H9 (cell line): ENCODE measurements at regions not wholly inside any gene's neighbourhood (a gene's known extent, or its start where the extent isn't known, plus 50 kb on each side); places are given as distances from the start of the nearest gene placed in this dataset.

Experiments
- DNase-seq: peaks from one replicate; pipeline ENCODE4 v3.0.0-alpha.2; 2017
- H2AFZ ChIP-seq: one replicate; pipeline ENCODE4 v1.6.1; 2013; ENCODE audit warnings: mild to moderate bottlenecking, low read length, control low read depth, moderate library complexity
- H2AK5ac ChIP-seq: 2 replicates; pipeline ENCODE4 v1.6.1; 2013; ENCODE audit warnings: low read length, control low read depth, mixed read lengths; ENCODE audit not compliant: insufficient read length
- H2BK120ac ChIP-seq: one replicate; pipeline ENCODE4 v1.6.1; 2013; ENCODE audit warnings: low read depth, mild to moderate bottlenecking, low read length, control low read depth, inconsistent platforms; ENCODE audit not compliant: poor library complexity, severe bottlenecking
- H2BK12ac ChIP-seq: 2 replicates; pipeline ENCODE4 v1.6.1; 2013; ENCODE audit warnings: low read length, control low read depth, mixed read lengths, low read depth; ENCODE audit not compliant: insufficient read length
- H2BK15ac ChIP-seq: 2 replicates; pipeline ENCODE4 v1.6.1; 2013; ENCODE audit warnings: low read depth, low read length, control low read depth
- H2BK20ac ChIP-seq: one replicate; pipeline ENCODE4 v1.6.1; 2013; ENCODE audit warnings: low read depth, mild to moderate bottlenecking, low read length, control low read depth, inconsistent platforms; ENCODE audit not compliant: poor library complexity, severe bottlenecking
- H2BK5ac ChIP-seq: 2 replicates; pipeline ENCODE4 v1.6.1; 2013; ENCODE audit warnings: low read length, control low read depth, mixed read lengths; ENCODE audit not compliant: insufficient read length
- H3K14ac ChIP-seq: 2 replicates; pipeline ENCODE4 v1.6.1; 2013; ENCODE audit warnings: low read length, control low read depth; ENCODE audit not compliant: insufficient read depth
- H3K18ac ChIP-seq: 2 replicates; pipeline ENCODE4 v1.6.1; 2013; ENCODE audit warnings: low read depth, mild to moderate bottlenecking, mixed read lengths, low read length, control low read depth; ENCODE audit not compliant: insufficient read length
- H3K23ac ChIP-seq: 2 replicates; pipeline ENCODE4 v1.6.1; 2013; ENCODE audit warnings: low read length, control low read depth, mixed read lengths, low read depth; ENCODE audit not compliant: insufficient read length
- H3K23me2 ChIP-seq: 2 replicates; pipeline ENCODE4 v1.6.1; 2013; ENCODE audit warnings: low read depth, mild to moderate bottlenecking, mixed read lengths, low read length, control low read depth; ENCODE audit not compliant: insufficient read length, poor library complexity, severe bottlenecking
- H3K27ac ChIP-seq: 2 replicates; pipeline ENCODE4 v1.5.1; 2013; ENCODE audit warnings: low read length, control low read depth, mixed read lengths, low read depth; ENCODE audit not compliant: insufficient read length
- H3K27me3 ChIP-seq: 2 replicates; pipeline ENCODE4 v1.6.1; 2013; ENCODE audit warnings: low read length, control low read depth, inconsistent platforms; ENCODE audit not compliant: insufficient read depth
- H3K4ac ChIP-seq: 2 replicates; pipeline ENCODE4 v1.6.1; 2013; ENCODE audit warnings: low read depth, mild to moderate bottlenecking, control low read depth, inconsistent platforms, low read length, moderate library complexity
- H3K4me1 ChIP-seq: 2 replicates; pipeline ENCODE4 v1.6.1; 2013; ENCODE audit warnings: low read length, control low read depth, inconsistent platforms; ENCODE audit not compliant: insufficient read depth
- H3K4me2 ChIP-seq: 2 replicates; pipeline ENCODE4 v1.6.1; 2013; ENCODE audit warnings: low read length, control low read depth, mixed read lengths; ENCODE audit not compliant: insufficient read length, insufficient read depth
- H3K56ac ChIP-seq: 2 replicates; pipeline ENCODE4 v1.6.1; 2013; ENCODE audit warnings: low read depth, mild to moderate bottlenecking, mixed read lengths, low read length, control low read depth; ENCODE audit not compliant: insufficient read length
- H3K79me1 ChIP-seq: 2 replicates; pipeline ENCODE4 v1.6.1; 2013; ENCODE audit warnings: low read depth, mild to moderate bottlenecking, moderate library complexity, low read length, control low read depth, inconsistent platforms; ENCODE audit not compliant: insufficient read depth, poor library complexity, severe bottlenecking
- H3K79me2 ChIP-seq: 2 replicates; pipeline ENCODE4 v1.6.1; 2013; ENCODE audit warnings: low read length, control low read depth, inconsistent platforms; ENCODE audit not compliant: insufficient read depth
- H3K9ac ChIP-seq: 2 replicates; pipeline ENCODE4 v1.6.1; 2013; ENCODE audit warnings: low read length, control low read depth, mixed read lengths; ENCODE audit not compliant: insufficient read length; ENCODE audit errors: extremely low read depth
- H3K9me3 ChIP-seq: one replicate; pipeline ENCODE4 v1.6.1; 2013; ENCODE audit warnings: low read depth, low read length, inconsistent platforms; ENCODE audit not compliant: control insufficient read depth
- H3T11ph ChIP-seq: one replicate; pipeline ENCODE4 v1.6.1; 2013; ENCODE audit warnings: mild to moderate bottlenecking, low read length, control low read depth, inconsistent platforms
- H4K20me1 ChIP-seq: one replicate; pipeline ENCODE4 v1.6.1; 2013; ENCODE audit not compliant: control insufficient read depth, insufficient read length, insufficient read depth
- H4K5ac ChIP-seq: 2 replicates; pipeline ENCODE4 v1.6.1; 2013; ENCODE audit warnings: low read depth, mild to moderate bottlenecking, mixed read lengths, low read length, control low read depth; ENCODE audit not compliant: insufficient read length
- H4K8ac ChIP-seq: replicated peaks from 2 replicates; pipeline ENCODE4 v1.6.1; 2013; ENCODE audit warnings: low read length, control low read depth, mixed read lengths, low read depth; ENCODE audit not compliant: insufficient read length
- H4K91ac ChIP-seq: 2 replicates; pipeline ENCODE4 v1.6.1; 2013; ENCODE audit warnings: low read depth, mild to moderate bottlenecking, moderate library complexity, mixed read lengths, low read length, control low read depth; ENCODE audit not compliant: insufficient read length
- H3K27ac Mint-ChIP-seq, 3 experiments: 2 replicates in 2 of 3; 3 replicates in 1 of 3; pipeline ENCODE4 v1.8.0; 2020 to 2021; ENCODE audit warnings: mixed read lengths in 3 of 3, mild to moderate bottlenecking in 1 of 3, moderate library complexity in 1 of 3
- H3K27me3 Mint-ChIP-seq: 2 replicates; pipeline ENCODE4 v1.8.0; 2021; ENCODE audit warnings: low read depth, mild to moderate bottlenecking, moderate library complexity, mixed read lengths
- H3K36me3 Mint-ChIP-seq, 3 experiments: 2 replicates in 2 of 3; 3 replicates in 1 of 3; pipeline ENCODE4 v1.8.0; 2020 to 2021; ENCODE audit warnings: low read depth in 3 of 3, mixed read lengths in 3 of 3; ENCODE audit not compliant: insufficient read depth in 1 of 3
- H3K4me1 Mint-ChIP-seq, 2 experiments: 2 replicates each; pipeline ENCODE4 v1.8.0; 2020; ENCODE audit warnings: mixed read lengths in 2 of 2
- H3K4me3 Mint-ChIP-seq, 2 experiments: 2 replicates in 1 of 2; 3 replicates in 1 of 2; pipeline ENCODE4 v1.8.0; 2020 to 2021; ENCODE audit warnings: mild to moderate bottlenecking in 2 of 2, mixed read lengths in 2 of 2, moderate library complexity in 1 of 2
- H3K9me3 Mint-ChIP-seq, 2 experiments: 2 replicates in 1 of 2; 3 replicates in 1 of 2; pipeline ENCODE4 v1.8.0; 2020; ENCODE audit warnings: mild to moderate bottlenecking in 2 of 2, mixed read lengths in 2 of 2, moderate library complexity in 1 of 2
- CTCF ChIP-seq: fragments of 200-600 bp; sonication (generic); conservative IDR thresholded peaks from 3 replicates; pipeline ENCODE4 v1.8.0; 2021; ENCODE audit warnings: antibody characterized with exemption, mild to moderate bottlenecking
- WGBS: extraction: QIAGEN DNeasy Blood & Tissue Kit; methylation state at CpG from one replicate; pipeline ENCODE4 v1.1.7; 2013; ENCODE audit warnings: missing lambda C conversion rate, low lambda C conversion rate, mixed read lengths; ENCODE audit not compliant: insufficient read length; ENCODE audit errors: extremely low coverage; 5-methylcytosine and 5-hydroxymethylcytosine counted together

- H3K4me1 Mint-ChIP-seq: peaks cover 3 to 5% of the 10 kb centered on the region in 2 experiments; a peak in 1 of 4 replicates
- no peaks in the 10 kb centered on the region for H3K9me3 ChIP-seq
- no peak overlapping the region for H3K56ac ChIP-seq
- no peak overlapping the region for H2AK5ac ChIP-seq
- H4K5ac ChIP-seq: no peak overlapping the region
- H3K23me2 ChIP-seq: no peaks in the 10 kb centered on the region
- no peak for TF ChIP-seq CTCF
- no peaks in the 10 kb centered on the region for H3K79me1 ChIP-seq
- H3K27ac ChIP-seq: no peak overlapping the region
- no peak overlapping the region for H2AFZ ChIP-seq
- H3T11ph ChIP-seq: no peak overlapping the region
- no peaks in the 10 kb centered on the region for H3K36me3 Mint-ChIP-seq
- no peak overlapping the region for H3K27ac Mint-ChIP-seq
- no CpG with 5 or more reads among the region's 6 CpGs for WGBS
- no peaks in the 10 kb centered on the region for H3K4me1 ChIP-seq
- H2BK5ac ChIP-seq: no peak overlapping the region
- no peak overlapping the region for H3K4me2 ChIP-seq
- H4K91ac ChIP-seq: no peak overlapping the region
- no peak overlapping the region for H2BK20ac ChIP-seq
- no peak overlapping the region for H2BK12ac ChIP-seq
- H3K27me3 Mint-ChIP-seq: no peaks in the 10 kb centered on the region
- no peak overlapping the region for H3K14ac ChIP-seq
- H3K27me3 ChIP-seq: no peaks in the 10 kb centered on the region
- no peak overlapping the region for H3K9ac ChIP-seq
- no peak overlapping the region for H3K4me3 Mint-ChIP-seq
- H3K18ac ChIP-seq: no peak overlapping the region
- no peak overlapping the region for H2BK120ac ChIP-seq
- no peak overlapping the region for H4K8ac ChIP-seq
- no peak overlapping the region for H3K4ac ChIP-seq
- no peak for DNase-seq
- H3K23ac ChIP-seq: no peak overlapping the region
- no peaks in the 10 kb centered on the region for H4K20me1 ChIP-seq
- peaks cover 0 to 2% of the 10 kb centered on the region in 2 experiments; a peak in 2 of 5 replicates for H3K9me3 Mint-ChIP-seq
- H3K79me2 ChIP-seq: no peaks in the 10 kb centered on the region
- H2BK15ac ChIP-seq: no peak overlapping the region
Measured at GRCh38 chr11:104365676-104366075, 201.7 kb upstream of the PDGFD start.
